ENCODE measurements at regions not wholly inside any gene's neighbourhood (a gene's known extent, or its start where the extent isn't known, plus 50 kb on each side); places are given as distances from the start of the nearest gene placed in this dataset.

- H3K4me1 Mint-ChIP-seq = no peaks in the 10 kb centered on the region
- Histone ChIP-seq H3K27ac (ENCODE audit: low read length) (no peak overlapping the region), H3K4me1 (ENCODE audit: control insufficient read depth, insufficient read depth, low read length) (no peaks in the 10 kb centered on the region), H3K9me3 (ENCODE audit: control insufficient read depth, insufficient read depth, low read length) (no peaks in the 10 kb centered on the region), H3K4me3 (ENCODE audit: low read length) (no peak overlapping the region), H3K27me3 (ENCODE audit: control insufficient read depth, insufficient read depth, low read length) (no peaks in the 10 kb centered on the region), H3K36me3 (ENCODE audit: control insufficient read depth, insufficient read depth, low read length) (no peaks in the 10 kb centered on the region)
- no peak overlapping the region for H3K4me3 Mint-ChIP-seq
- no peak for DNase-seq
- WGBS (ENCODE audit: insufficient coverage) = 85% methylated on average over 6 of the region's 6 CpGs
- H3K27ac Mint-ChIP-seq = no peak overlapping the region
- H3K36me3 Mint-ChIP-seq = no peaks in the 10 kb centered on the region
- H3K9me3 Mint-ChIP-seq = no peaks in the 10 kb centered on the region
- ATAC-seq = no peak
- H3K27me3 Mint-ChIP-seq (ENCODE audit: low read depth in 2 of 2) = peaks cover under 1 to 2% of the 10 kb centered on the region in 2 donors
- intact Hi-C loops (cut with micrococcal nuclease) = no loop called here
- no peak for TF ChIP-seq CTCF (IDR thresholded peaks at IDR 0.05)
Measured at GRCh38 chr6:14505401-14505800, 387.8 kb downstream of the CD83 start.

DNA sequence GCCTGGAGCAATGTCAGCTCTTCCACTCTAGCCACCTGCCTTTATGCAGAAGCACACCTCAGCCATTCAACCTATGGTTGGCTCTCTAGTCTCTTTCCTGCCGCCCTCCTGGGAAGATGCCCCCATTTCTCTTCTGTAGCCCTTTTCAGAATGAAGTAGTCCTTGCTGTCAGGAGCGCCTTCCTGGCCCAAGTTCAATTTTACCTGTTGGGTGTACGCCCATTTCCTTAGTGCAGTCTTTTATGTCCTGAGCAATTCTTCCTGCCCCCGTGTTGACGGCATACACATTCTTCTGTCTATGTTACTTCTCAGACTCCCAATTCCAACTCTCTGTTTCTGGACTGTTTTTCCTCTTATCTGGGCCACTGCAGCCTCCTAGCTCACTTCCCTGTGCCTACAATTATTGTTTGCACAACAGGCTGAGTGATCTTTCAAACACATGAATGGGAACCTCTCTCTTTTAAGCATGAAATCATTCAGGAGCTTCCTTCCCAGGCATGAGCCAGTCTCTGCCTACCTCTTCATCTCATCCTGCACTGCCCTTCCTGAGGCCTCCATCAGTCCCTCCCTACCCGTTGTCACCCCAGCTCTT lies 389.2 kb downstream of the CD83 start:
- no peak for TF ChIP-seq CTCF (IDR thresholded peaks at IDR 0.05)
- H3K27me3 Mint-ChIP-seq (ENCODE audit: low read depth in 2 of 2) = peaks cover 9 to 10% of the 10 kb centered on the region in 2 donors
- no peak overlapping the region for H3K27ac Mint-ChIP-seq
- intact Hi-C loops (cut with micrococcal nuclease) = no loop called here
- Histone ChIP-seq H3K27me3 (ENCODE audit: control insufficient read depth, insufficient read depth, low read length) (no peaks in the 10 kb centered on the region), H3K27ac (ENCODE audit: low read length) (no peak overlapping the region), H3K36me3 (ENCODE audit: control insufficient read depth, insufficient read depth, low read length) (no peaks in the 10 kb centered on the region), H3K4me1 (ENCODE audit: control insufficient read depth, insufficient read depth, low read length) (no peaks in the 10 kb centered on the region), H3K4me3 (ENCODE audit: low read length) (no peak overlapping the region), H3K9me3 (ENCODE audit: control insufficient read depth, insufficient read depth, low read length) (no peaks in the 10 kb centered on the region)
- no peaks in the 10 kb centered on the region for H3K4me1 Mint-ChIP-seq
- 86% methylated on average over 5 of the region's 6 CpGs for WGBS (ENCODE audit: insufficient coverage)
- H3K36me3 Mint-ChIP-seq = no peaks in the 10 kb centered on the region
- ATAC-seq = no peak
- no peaks in the 10 kb centered on the region for H3K9me3 Mint-ChIP-seq
- DNase-seq = peak in 1 of 2 donors; percentile 35
- H3K4me3 Mint-ChIP-seq = no peak overlapping the region

- 95% methylated on average over 4 of the region's 5 CpGs for WGBS (ENCODE audit: insufficient coverage)
- Histone ChIP-seq H3K9me3 (ENCODE audit: control insufficient read depth, insufficient read depth, low read length) (no peaks in the 10 kb centered on the region), H3K36me3 (ENCODE audit: control insufficient read depth, insufficient read depth, low read length) (no peaks in the 10 kb centered on the region), H3K27ac (ENCODE audit: low read length) (no peak overlapping the region), H3K4me3 (ENCODE audit: low read length) (no peak overlapping the region), H3K4me1 (ENCODE audit: control insufficient read depth, insufficient read depth, low read length) (no peaks in the 10 kb centered on the region), H3K27me3 (ENCODE audit: control insufficient read depth, insufficient read depth, low read length) (no peaks in the 10 kb centered on the region)
- Mint-ChIP-seq H3K27ac (no peak overlapping the region), H3K4me1 (no peaks in the 10 kb centered on the region), H3K27me3 (ENCODE audit: low read depth in 2 of 2) (peaks cover 12 to 15% of the 10 kb centered on the region in 2 donors), H3K36me3 (no peaks in the 10 kb centered on the region), H3K4me3 (no peak overlapping the region), H3K9me3 (no peaks in the 10 kb centered on the region)
- intact Hi-C loops (cut with micrococcal nuclease) = no loop called here
- TF ChIP-seq CTCF (IDR thresholded peaks at IDR 0.05) = no peak
- DNase-seq (no peak), ATAC-seq (no peak)
Measured at GRCh38 chr6:14509120-14509519, 391.5 kb downstream of the CD83 start.

- Histone ChIP-seq H3K4me3 (ENCODE audit: low read length) (no peak overlapping the region), H3K36me3 (ENCODE audit: control insufficient read depth, insufficient read depth, low read length) (no peaks in the 10 kb centered on the region), H3K9me3 (ENCODE audit: control insufficient read depth, insufficient read depth, low read length) (no peaks in the 10 kb centered on the region), H3K27me3 (ENCODE audit: control insufficient read depth, insufficient read depth, low read length) (no peaks in the 10 kb centered on the region), H3K27ac (ENCODE audit: low read length) (no peak overlapping the region), H3K4me1 (ENCODE audit: control insufficient read depth, insufficient read depth, low read length) (no peaks in the 10 kb centered on the region)
- no peak for TF ChIP-seq CTCF (IDR thresholded peaks at IDR 0.05)
- 85% methylated on average over 4 of the region's 6 CpGs for WGBS (ENCODE audit: insufficient coverage)
- Mint-ChIP-seq H3K27ac (no peak overlapping the region), H3K9me3 (no peaks in the 10 kb centered on the region), H3K27me3 (ENCODE audit: low read depth in 2 of 2) (peaks cover 12 to 15% of the 10 kb centered on the region in 2 donors), H3K4me1 (no peaks in the 10 kb centered on the region), H3K36me3 (no peaks in the 10 kb centered on the region), H3K4me3 (no peak overlapping the region)
- intact Hi-C loops (cut with micrococcal nuclease) = no loop called here
- ATAC-seq (no peak), DNase-seq (no peak)
Measured at GRCh38 chr6:14510038-14510437, 392.5 kb downstream of the CD83 start.
